ENCODE measurements at regions not wholly inside any gene's neighbourhood (a gene's known extent, or its start where the extent isn't known, plus 50 kb on each side); places are given as distances from the start of the nearest gene placed in this dataset.

DNA sequence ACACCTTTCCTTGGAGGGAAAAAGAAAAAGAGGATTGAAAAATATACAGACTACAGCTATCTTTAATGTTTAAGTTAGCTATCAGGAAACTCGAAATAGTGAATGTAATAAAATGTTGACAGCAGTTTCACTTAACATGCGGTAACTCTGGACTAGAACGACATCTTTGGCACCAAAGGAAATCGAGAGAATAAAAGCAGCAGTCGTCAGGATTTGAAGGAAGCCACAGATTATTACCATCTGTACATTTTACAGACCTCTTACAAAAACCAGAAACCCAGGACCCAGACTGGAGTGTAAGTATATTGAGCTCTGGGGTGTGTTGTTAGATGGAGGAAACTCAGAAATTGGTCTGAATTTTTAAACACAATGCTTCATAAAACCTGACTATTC is 51.6 kb upstream of the STOX2 start (continued):
- TF ChIP-seq, protein P1, sequence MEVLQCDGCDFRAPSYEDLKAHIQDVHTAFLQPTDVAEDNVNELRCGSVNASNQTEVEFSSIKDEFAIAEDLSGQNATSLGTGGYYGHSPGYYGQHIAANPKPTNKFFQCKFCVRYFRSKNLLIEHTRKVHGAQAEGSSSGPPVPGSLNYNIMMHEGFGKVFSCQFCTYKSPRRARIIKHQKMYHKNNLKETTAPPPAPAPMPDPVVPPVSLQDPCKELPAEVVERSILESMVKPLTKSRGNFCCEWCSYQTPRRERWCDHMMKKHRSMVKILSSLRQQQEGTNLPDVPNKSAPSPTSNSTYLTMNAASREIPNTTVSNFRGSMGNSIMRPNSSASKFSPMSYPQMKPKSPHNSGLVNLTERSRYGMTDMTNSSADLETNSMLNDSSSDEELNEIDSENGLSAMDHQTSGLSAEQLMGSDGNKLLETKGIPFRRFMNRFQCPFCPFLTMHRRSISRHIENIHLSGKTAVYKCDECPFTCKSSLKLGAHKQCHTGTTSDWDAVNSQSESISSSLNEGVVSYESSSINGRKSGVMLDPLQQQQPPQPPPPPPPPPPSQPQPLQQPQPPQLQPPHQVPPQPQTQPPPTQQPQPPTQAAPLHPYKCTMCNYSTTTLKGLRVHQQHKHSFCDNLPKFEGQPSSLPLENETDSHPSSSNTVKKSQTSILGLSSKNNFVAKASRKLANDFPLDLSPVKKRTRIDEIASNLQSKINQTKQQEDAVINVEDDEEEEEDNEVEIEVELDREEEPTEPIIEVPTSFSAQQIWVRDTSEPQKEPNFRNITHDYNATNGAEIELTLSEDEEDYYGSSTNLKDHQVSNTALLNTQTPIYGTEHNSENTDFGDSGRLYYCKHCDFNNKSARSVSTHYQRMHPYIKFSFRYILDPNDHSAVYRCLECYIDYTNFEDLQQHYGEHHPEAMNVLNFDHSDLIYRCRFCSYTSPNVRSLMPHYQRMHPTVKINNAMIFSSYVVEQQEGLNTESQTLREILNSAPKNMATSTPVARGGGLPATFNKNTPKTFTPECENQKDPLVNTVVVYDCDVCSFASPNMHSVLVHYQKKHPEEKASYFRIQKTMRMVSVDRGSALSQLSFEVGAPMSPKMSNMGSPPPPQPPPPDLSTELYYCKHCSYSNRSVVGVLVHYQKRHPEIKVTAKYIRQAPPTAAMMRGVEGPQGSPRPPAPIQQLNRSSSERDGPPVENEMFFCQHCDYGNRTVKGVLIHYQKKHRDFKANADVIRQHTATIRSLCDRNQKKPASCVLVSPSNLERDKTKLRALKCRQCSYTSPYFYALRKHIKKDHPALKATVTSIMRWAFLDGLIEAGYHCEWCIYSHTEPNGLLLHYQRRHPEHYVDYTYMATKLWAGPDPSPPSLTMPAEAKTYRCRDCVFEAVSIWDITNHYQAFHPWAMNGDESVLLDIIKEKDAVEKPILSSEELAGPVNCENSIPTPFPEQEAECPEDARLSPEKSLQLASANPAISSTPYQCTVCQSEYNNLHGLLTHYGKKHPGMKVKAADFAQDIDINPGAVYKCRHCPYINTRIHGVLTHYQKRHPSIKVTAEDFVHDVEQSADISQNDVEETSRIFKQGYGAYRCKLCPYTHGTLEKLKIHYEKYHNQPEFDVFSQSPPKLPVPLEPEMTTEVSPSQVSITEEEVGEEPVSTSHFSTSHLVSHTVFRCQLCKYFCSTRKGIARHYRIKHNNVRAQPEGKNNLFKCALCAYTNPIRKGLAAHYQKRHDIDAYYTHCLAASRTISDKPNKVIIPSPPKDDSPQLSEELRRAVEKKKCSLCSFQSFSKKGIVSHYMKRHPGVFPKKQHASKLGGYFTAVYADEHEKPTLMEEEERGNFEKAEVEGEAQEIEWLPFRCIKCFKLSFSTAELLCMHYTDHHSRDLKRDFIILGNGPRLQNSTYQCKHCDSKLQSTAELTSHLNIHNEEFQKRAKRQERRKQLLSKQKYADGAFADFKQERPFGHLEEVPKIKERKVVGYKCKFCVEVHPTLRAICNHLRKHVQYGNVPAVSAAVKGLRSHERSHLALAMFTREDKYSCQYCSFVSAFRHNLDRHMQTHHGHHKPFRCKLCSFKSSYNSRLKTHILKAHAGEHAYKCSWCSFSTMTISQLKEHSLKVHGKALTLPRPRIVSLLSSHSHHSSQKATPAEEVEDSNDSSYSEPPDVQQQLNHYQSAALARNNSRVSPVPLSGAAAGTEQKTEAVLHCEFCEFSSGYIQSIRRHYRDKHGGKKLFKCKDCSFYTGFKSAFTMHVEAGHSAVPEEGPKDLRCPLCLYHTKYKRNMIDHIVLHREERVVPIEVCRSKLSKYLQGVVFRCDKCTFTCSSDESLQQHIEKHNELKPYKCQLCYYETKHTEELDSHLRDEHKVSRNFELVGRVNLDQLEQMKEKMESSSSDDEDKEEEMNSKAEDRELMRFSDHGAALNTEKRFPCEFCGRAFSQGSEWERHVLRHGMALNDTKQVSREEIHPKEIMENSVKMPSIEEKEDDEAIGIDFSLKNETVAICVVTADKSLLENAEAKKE (CRISPR knock-in tag; IDR thresholded peaks at IDR 0.05) = no peak
- TF ChIP-seq, protein P2, sequence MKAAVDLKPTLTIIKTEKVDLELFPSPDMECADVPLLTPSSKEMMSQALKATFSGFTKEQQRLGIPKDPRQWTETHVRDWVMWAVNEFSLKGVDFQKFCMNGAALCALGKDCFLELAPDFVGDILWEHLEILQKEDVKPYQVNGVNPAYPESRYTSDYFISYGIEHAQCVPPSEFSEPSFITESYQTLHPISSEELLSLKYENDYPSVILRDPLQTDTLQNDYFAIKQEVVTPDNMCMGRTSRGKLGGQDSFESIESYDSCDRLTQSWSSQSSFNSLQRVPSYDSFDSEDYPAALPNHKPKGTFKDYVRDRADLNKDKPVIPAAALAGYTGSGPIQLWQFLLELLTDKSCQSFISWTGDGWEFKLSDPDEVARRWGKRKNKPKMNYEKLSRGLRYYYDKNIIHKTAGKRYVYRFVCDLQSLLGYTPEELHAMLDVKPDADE (IDR thresholded peaks at IDR 0.05) = no peak
